HepG2 (cell line): ENCODE measurements at regions not wholly inside any gene's neighbourhood (a gene's known extent, or its start where the extent isn't known, plus 50 kb on each side); places are given as distances from the start of the nearest gene placed in this dataset.

Experiments
- ATAC-seq: fragments of 200-7000 bp; cut with Tn5 transposase; 3 replicates; pipeline ENCODE4 v1.9.1; 2020; ENCODE audit warnings: mild to moderate bottlenecking, moderate library complexity
- BruUV-seq: library from RNA; stranded (reverse); fragments of 400-500 nt; replicated peaks from 2 replicates; lab custom pipeline; 2021; lab: Mats Ljungman, UMichigan
- CTCF ChIA-PET: fragments of 300-600 bp; formaldehyde crosslinking; extraction: SDS; loops from one replicate; lab custom pipeline; 2021; ENCODE audit warnings: low total read pairs, inconsistent platforms, low intra/inter-chr PET ratio; lab: Yijun Ruan, JAX
- POLR2A ChIA-PET: fragments of 350-600 bp; sonication (Branson Sonifier 250); formaldehyde crosslinking; loops from one replicate; lab custom pipeline; 2020; ENCODE audit warnings: antibody characterized with exemption, inconsistent platforms; lab: Yijun Ruan, JAX
- DNase-seq: peaks from one replicate; pipeline ENCODE4 v3.0.0-alpha.2; 2015; ENCODE audit warnings: low spot score
- FAIRE-seq: peaks from 3 replicates; lab custom pipeline; 2011; peaks lifted over from hg19 to GRCh38; lab: Jason Lieb, UNC
- H2AFZ ChIP-seq: one replicate; pipeline ENCODE4 v1.6.1; 2011; ENCODE audit warnings: low read length, inconsistent platforms
- H3K27ac ChIP-seq: fragments of 300-600 bp; 3 replicates; pipeline ENCODE4 v1.8.0; 2011; ENCODE audit warnings: mixed run types, mild to moderate bottlenecking, mixed read lengths, low read length, inconsistent platforms; ENCODE audit not compliant: insufficient read depth; ENCODE audit errors: extremely low read length
- H3K27me3 ChIP-seq, 2 experiments: fragments of 200-600 bp in 1 of 2; 2 replicates in 1 of 2; 3 replicates in 1 of 2; pipeline versions ENCODE4 v1.6.0 to v1.8.0; 2011; ENCODE audit warnings: low read length in 2 of 2, mild to moderate bottlenecking in 2 of 2, moderate library complexity in 2 of 2, inconsistent platforms in 1 of 2; ENCODE audit not compliant: insufficient read depth in 2 of 2, control insufficient read depth in 1 of 2
- H3K36me3 ChIP-seq, 2 experiments: fragments of 200-600 bp in 1 of 2; replicated peaks in 1 of 2; 2 replicates in 1 of 2; 3 replicates in 1 of 2; pipeline versions ENCODE4 v1.5.1 to v1.8.0; 2011; ENCODE audit warnings: low read length in 2 of 2, inconsistent platforms in 1 of 2; ENCODE audit not compliant: insufficient read depth in 2 of 2, control insufficient read depth in 1 of 2
- H3K4me1 ChIP-seq: 2 replicates; pipeline ENCODE4 v1.5.1; 2012; ENCODE audit warnings: low read length, inconsistent platforms; ENCODE audit not compliant: insufficient read depth
- H3K4me2 ChIP-seq: 2 replicates; pipeline ENCODE4 v1.6.0; 2011; ENCODE audit warnings: low read depth, low read length, inconsistent platforms
- H3K4me3 ChIP-seq, 3 experiments: fragments of 200-600 bp in 1 of 3; sonication (generic), shearing (Covaris generic) in 1 of 3; replicated peaks in 1 of 3; 2 replicates each; pipeline ENCODE4 v1.5.1; 2011 to 2016; ENCODE audit warnings: low read length in 3 of 3, inconsistent platforms in 2 of 3, low read depth in 2 of 3, mild to moderate bottlenecking in 2 of 3, control low read depth in 1 of 3, mixed read lengths in 1 of 3; ENCODE audit not compliant: insufficient read depth in 1 of 3
- H3K79me2 ChIP-seq: one replicate; pipeline ENCODE4 v1.6.1; 2011; ENCODE audit warnings: low read length, inconsistent platforms; ENCODE audit not compliant: insufficient read depth
- H3K9ac ChIP-seq: 2 replicates; pipeline ENCODE4 v1.6.0; 2011; ENCODE audit warnings: mild to moderate bottlenecking, low read depth, low read length, inconsistent platforms; ENCODE audit not compliant: insufficient read depth
- H3K9me3 ChIP-seq: 2 replicates; pipeline ENCODE4 v1.5.1; 2012; ENCODE audit warnings: mild to moderate bottlenecking, low read length
- H4K20me1 ChIP-seq: 2 replicates; pipeline ENCODE4 v1.6.0; 2011; ENCODE audit warnings: inconsistent platforms, mild to moderate bottlenecking, low read length, moderate library complexity; ENCODE audit not compliant: insufficient read depth
- ELF3 ChIP-seq: IDR thresholded peaks from 2 replicates; pipeline ENCODE4 v1.6.1; 2016; ENCODE audit warnings: missing genetic modification reagents, missing compliant biosample characterization
- HES4 ChIP-seq: sonication (generic); formaldehyde crosslinking; IDR thresholded peaks from 2 replicates; pipeline ENCODE4 v1.9.0; 2021; ENCODE audit warnings: mild to moderate bottlenecking, missing genetic modification reagents, borderline replicate concordance
- HMGA1 ChIP-seq: sonication (generic); formaldehyde crosslinking; conservative IDR thresholded peaks from 2 replicates; pipeline ENCODE4 v1.4.0; 2020; ENCODE audit warnings: missing genetic modification reagents
- MIXL1 ChIP-seq: IDR thresholded peaks from 2 replicates; pipeline ENCODE4 v1.6.1; 2016
- NFRKB ChIP-seq: fragments of 450-650 bp; IDR thresholded peaks from 2 replicates; pipeline ENCODE4 v1.6.1; 2017
- SRF ChIP-seq: IDR thresholded peaks from 2 replicates; pipeline ENCODE4 v1.6.1; 2011; ENCODE audit warnings: mild to moderate bottlenecking, low read depth, low read length, moderate library complexity
- ZNF234 ChIP-seq: sonication (generic); formaldehyde crosslinking; conservative IDR thresholded peaks from 2 replicates; pipeline ENCODE4 v1.5.1; 2020; ENCODE audit warnings: mild to moderate bottlenecking, missing genetic modification reagents
- ZNF292 ChIP-seq: sonication (generic); formaldehyde crosslinking; IDR thresholded peaks from 2 replicates; pipeline ENCODE4 v1.8.1; 2022; ENCODE audit warnings: mild to moderate bottlenecking, low read depth, missing genetic modification reagents, borderline replicate concordance
- ZNF335 ChIP-seq: sonication (generic); formaldehyde crosslinking; IDR thresholded peaks from 2 replicates; pipeline ENCODE4 v1.4.0; 2020; ENCODE audit warnings: missing genetic modification reagents
- ZNF33A ChIP-seq: sonication (generic); formaldehyde crosslinking; IDR thresholded peaks from 2 replicates; pipeline ENCODE4 v1.5.1; 2020; ENCODE audit warnings: missing genetic modification reagents, mild to moderate bottlenecking, moderate library complexity, borderline replicate concordance
- ZNF460 ChIP-seq: sonication (generic); formaldehyde crosslinking; IDR thresholded peaks from 2 replicates; pipeline ENCODE4 v1.5.1; 2020; ENCODE audit warnings: missing genetic modification reagents, mild to moderate bottlenecking, borderline replicate concordance
- WGBS: methylation state at CpG from one replicate; pipeline ENCODE4 v1.1.6; 2017; ENCODE audit warnings: low lambda C conversion rate; 5-methylcytosine and 5-hydroxymethylcytosine counted together
- in situ Hi-C: cut with HindIII; loops from 2 replicates; pipeline ENCODE4 v1.10.0; 2017; ENCODE audit warnings: low pct_unique_long_range_greater_than_20kb; ENCODE audit not compliant: extremely low pct_ligation_motif_present
- intact Hi-C: fragments of 100-400 bp; cut with micrococcal nuclease; formaldehyde crosslinking; loops from one replicate; pipeline ENCODE4 v1.10.0; 2022; ENCODE audit not compliant: unreplicated experiment
- TF ChIP-seq, protein P1 (sequence below): sonication (generic); formaldehyde crosslinking; IDR thresholded peaks from 2 replicates; pipeline ENCODE4 v1.4.0; 2020; ENCODE audit warnings: mild to moderate bottlenecking, missing genetic modification reagents, borderline replicate concordance
- TF ChIP-seq, protein P2 (sequence below): sonication (generic); formaldehyde crosslinking; IDR thresholded peaks from 2 replicates; pipeline ENCODE4 v1.5.1; 2020; ENCODE audit warnings: mild to moderate bottlenecking, missing genetic modification reagents, borderline replicate concordance

DNA sequence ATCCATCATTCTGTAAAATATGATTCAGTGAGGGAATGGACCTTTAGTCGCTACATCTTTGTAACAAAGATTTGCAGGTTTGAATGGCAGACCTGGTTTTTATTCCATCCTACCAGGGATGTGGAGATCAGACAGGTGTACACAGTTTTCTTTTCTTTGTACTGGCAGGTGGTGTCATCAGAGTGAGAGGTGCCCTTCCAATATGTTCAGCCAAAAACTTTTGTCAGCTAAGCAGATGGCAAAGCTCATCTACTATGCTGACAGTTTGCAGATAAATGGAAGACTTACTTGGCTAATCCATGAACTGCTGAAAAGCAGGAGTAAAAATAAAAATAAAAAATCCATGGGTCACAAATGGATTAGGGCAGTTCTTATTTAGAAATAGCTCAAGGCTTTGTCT is 185.5 kb upstream of the DOK6 start (continued):
- TF ChIP-seq, protein P1, sequence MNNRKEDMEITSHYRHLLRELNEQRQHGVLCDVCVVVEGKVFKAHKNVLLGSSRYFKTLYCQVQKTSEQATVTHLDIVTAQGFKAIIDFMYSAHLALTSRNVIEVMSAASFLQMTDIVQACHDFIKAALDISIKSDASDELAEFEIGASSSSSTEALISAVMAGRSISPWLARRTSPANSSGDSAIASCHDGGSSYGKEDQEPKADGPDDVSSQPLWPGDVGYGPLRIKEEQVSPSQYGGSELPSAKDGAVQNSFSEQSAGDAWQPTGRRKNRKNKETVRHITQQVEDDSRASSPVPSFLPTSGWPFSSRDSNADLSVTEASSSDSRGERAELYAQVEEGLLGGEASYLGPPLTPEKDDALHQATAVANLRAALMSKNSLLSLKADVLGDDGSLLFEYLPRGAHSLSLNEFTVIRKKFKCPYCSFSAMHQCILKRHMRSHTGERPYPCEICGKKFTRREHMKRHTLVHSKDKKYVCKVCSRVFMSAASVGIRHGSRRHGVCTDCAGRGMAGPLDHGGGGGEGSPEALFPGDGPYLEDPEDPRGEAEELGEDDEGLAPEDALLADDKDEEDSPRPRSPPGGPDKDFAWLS (CRISPR knock-in tag) = no peak
- TF ChIP-seq NFRKB (no peak), ZNF292 (no peak), MIXL1 (CRISPR knock-in tag) (no peak)

DNA sequence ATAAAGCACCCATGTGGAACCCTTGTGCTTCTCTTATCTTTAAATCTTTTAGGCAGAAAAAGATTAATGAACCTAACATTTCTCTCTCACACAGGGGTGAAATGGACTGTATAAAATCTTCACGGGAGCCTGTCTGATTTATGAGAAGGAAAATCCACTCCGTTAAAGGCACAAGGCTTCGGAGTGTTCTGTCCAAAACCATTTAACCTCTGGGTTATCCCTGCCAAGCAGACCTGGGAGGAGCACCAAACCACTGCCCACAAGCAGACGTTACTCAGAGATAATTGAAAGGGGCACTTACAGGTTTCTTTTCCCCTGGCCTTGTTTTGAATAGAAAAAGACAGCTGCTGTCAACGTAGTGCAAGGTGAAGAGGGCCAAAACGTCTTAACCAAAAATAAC is 184.4 kb upstream of the DOK6 start:
- CTCF ChIA-PET = no interaction called here

More for the DNA sequence above, 184.4 kb upstream of the DOK6 start:
- Histone ChIP-seq H3K27me3 (no peaks in the 10 kb centered on the region), H3K9ac (no peak overlapping the region), H4K20me1 (no peaks in the 10 kb centered on the region), H3K4me1 (no peaks in the 10 kb centered on the region), H3K27ac (no peak overlapping the region), H3K36me3 (no peaks in the 10 kb centered on the region), H3K4me3 (no peak overlapping the region), H3K9me3 (no peaks in the 10 kb centered on the region), H3K4me2 (no peak overlapping the region), H2AFZ (no peak overlapping the region), H3K79me2 (no peaks in the 10 kb centered on the region)
- FAIRE-seq (no peak), DNase-seq (no peak), ATAC-seq (no peak)
- in situ Hi-C loops = no loop called here
- POLR2A ChIA-PET = no interaction called here
- TF ChIP-seq ZNF460 (CRISPR knock-in tag) (no peak), HES4 (CRISPR knock-in tag) (no peak), ZNF33A (no peak), SRF (no peak), ZNF234 (CRISPR knock-in tag) (no peak), HMGA1 (no peak), ELF3 (CRISPR knock-in tag) (no peak), ZNF335 (no peak)
- TF ChIP-seq, protein P2, sequence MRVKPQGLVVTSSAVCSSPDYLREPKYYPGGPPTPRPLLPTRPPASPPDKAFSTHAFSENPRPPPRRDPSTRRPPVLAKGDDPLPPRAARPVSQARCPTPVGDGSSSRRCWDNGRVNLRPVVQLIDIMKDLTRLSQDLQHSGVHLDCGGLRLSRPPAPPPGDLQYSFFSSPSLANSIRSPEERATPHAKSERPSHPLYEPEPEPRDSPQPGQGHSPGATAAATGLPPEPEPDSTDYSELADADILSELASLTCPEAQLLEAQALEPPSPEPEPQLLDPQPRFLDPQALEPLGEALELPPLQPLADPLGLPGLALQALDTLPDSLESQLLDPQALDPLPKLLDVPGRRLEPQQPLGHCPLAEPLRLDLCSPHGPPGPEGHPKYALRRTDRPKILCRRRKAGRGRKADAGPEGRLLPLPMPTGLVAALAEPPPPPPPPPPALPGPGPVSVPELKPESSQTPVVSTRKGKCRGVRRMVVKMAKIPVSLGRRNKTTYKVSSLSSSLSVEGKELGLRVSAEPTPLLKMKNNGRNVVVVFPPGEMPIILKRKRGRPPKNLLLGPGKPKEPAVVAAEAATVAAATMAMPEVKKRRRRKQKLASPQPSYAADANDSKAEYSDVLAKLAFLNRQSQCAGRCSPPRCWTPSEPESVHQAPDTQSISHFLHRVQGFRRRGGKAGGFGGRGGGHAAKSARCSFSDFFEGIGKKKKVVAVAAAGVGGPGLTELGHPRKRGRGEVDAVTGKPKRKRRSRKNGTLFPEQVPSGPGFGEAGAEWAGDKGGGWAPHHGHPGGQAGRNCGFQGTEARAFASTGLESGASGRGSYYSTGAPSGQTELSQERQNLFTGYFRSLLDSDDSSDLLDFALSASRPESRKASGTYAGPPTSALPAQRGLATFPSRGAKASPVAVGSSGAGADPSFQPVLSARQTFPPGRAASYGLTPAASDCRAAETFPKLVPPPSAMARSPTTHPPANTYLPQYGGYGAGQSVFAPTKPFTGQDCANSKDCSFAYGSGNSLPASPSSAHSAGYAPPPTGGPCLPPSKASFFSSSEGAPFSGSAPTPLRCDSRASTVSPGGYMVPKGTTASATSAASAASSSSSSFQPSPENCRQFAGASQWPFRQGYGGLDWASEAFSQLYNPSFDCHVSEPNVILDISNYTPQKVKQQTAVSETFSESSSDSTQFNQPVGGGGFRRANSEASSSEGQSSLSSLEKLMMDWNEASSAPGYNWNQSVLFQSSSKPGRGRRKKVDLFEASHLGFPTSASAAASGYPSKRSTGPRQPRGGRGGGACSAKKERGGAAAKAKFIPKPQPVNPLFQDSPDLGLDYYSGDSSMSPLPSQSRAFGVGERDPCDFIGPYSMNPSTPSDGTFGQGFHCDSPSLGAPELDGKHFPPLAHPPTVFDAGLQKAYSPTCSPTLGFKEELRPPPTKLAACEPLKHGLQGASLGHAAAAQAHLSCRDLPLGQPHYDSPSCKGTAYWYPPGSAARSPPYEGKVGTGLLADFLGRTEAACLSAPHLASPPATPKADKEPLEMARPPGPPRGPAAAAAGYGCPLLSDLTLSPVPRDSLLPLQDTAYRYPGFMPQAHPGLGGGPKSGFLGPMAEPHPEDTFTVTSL = no peak
- WGBS = 11% methylated on average over 6 of the region's 6 CpGs
- no TSS peak for BruUV-seq
- intact Hi-C loops = loop anchor here (5.0 kb wide), 1 partner anchor 459 kb away; no protein-coding TSS in a partner anchor
